K562 (cell line): ENCODE measurements at regions not wholly inside any gene's neighbourhood (a gene's known extent, or its start where the extent isn't known, plus 50 kb on each side); places are given as distances from the start of the nearest gene placed in this dataset.

ENCODE experiments used
- ATAC-seq: fragments of 200-7000 bp; cut with Tn5 transposase; 3 replicates; pipeline ENCODE4 v1.9.1; 2020; ENCODE audit warnings: moderate library complexity
- BruUV-seq: library from RNA; stranded (reverse); fragments of 400-500 nt; replicated peaks from 2 replicates; lab custom pipeline; 2021; lab: Mats Ljungman, UMichigan
- CTCF ChIA-PET: fragments of 300-600 bp; formaldehyde crosslinking; extraction: SDS; loops from one replicate; lab custom pipeline; 2021; ENCODE audit warnings: low intra/inter-chr PET ratio; lab: Yijun Ruan, JAX
- POLR2A ChIA-PET: fragments of 300-600, 350-650 bp; sonication (Branson Sonifier 250); formaldehyde crosslinking; extraction: SDS; loops from one replicate; lab custom pipeline; 2021; ENCODE audit warnings: antibody characterized with exemption, inconsistent platforms; lab: Yijun Ruan, JAX
- DNase-seq, 4 experiments: peaks; one replicate each; pipeline versions ENCODE4 v3.0.0 to v3.0.0-alpha.2; 2011 to 2018; ENCODE audit warnings: low spot score in 3 of 4, mixed read lengths in 3 of 4; ENCODE audit errors: extremely low read depth in 1 of 4
- FAIRE-seq: peaks from 2 replicates; lab custom pipeline; 2011; peaks lifted over from hg19 to GRCh38; lab: Jason Lieb, UNC
- H2AFZ ChIP-seq: 2 replicates; pipeline ENCODE4 v1.6.0; 2011; ENCODE audit warnings: low read depth, low read length, control low read depth, inconsistent platforms
- H3K27ac ChIP-seq: fragments of 200-600 bp; 3 replicates; pipeline ENCODE4 v1.8.0; 2011; ENCODE audit warnings: low read depth, mild to moderate bottlenecking, control low read depth, inconsistent platforms, low read length, moderate library complexity, mixed read lengths; ENCODE audit errors: extremely low read depth
- H3K27me3 ChIP-seq, 2 experiments: fragments of 300-600 bp in 1 of 2; 2 replicates in 1 of 2; 3 replicates in 1 of 2; pipeline versions ENCODE4 v1.6.0 to v1.8.0; 2011; ENCODE audit warnings: inconsistent platforms in 2 of 2, low read length in 2 of 2, mild to moderate bottlenecking in 1 of 2, mixed read lengths in 1 of 2, moderate library complexity in 1 of 2; ENCODE audit not compliant: control insufficient read depth in 2 of 2, insufficient read depth in 2 of 2
- H3K36me3 ChIP-seq: fragments of 300-600 bp; 3 replicates; pipeline ENCODE4 v1.8.0; 2011; ENCODE audit warnings: mild to moderate bottlenecking, low read length, inconsistent platforms; ENCODE audit not compliant: control insufficient read depth, insufficient read depth
- H3K4me1 ChIP-seq, 2 experiments: fragments of 200-600 bp in 1 of 2; replicated peaks in 1 of 2; 2 replicates in 1 of 2; 3 replicates in 1 of 2; pipeline versions ENCODE4 v1.5.1 to v1.8.0; 2011; ENCODE audit warnings: inconsistent platforms in 2 of 2, low read length in 2 of 2, mild to moderate bottlenecking in 1 of 2, mixed read lengths in 1 of 2, moderate library complexity in 1 of 2; ENCODE audit not compliant: control insufficient read depth in 2 of 2, insufficient read depth in 2 of 2
- H3K4me2 ChIP-seq: 2 replicates; pipeline ENCODE4 v1.6.1; 2011; ENCODE audit warnings: low read length, control low read depth, inconsistent platforms, mixed read lengths; ENCODE audit not compliant: insufficient read depth
- H3K4me3 ChIP-seq: fragments of 200-600 bp; sonication (generic), shearing (Covaris generic); 2 replicates; pipeline ENCODE4 v1.5.1; 2016; ENCODE audit warnings: control low read depth, inconsistent platforms
- H3K79me2 ChIP-seq: fragments of 200-600 bp; 3 replicates; pipeline ENCODE4 v1.8.0; 2011; ENCODE audit warnings: low read length, inconsistent platforms; ENCODE audit not compliant: control insufficient read depth, insufficient read depth
- H3K9ac ChIP-seq, 2 experiments: 2 replicates each; pipeline versions ENCODE4 v1.6.0 to v1.6.1; 2011; ENCODE audit warnings: low read depth in 2 of 2, low read length in 2 of 2, control low read depth in 1 of 2, inconsistent platforms in 1 of 2, mild to moderate bottlenecking in 1 of 2, mixed read lengths in 1 of 2; ENCODE audit not compliant: insufficient read depth in 1 of 2
- H3K9me1 ChIP-seq: one replicate; pipeline ENCODE4 v1.6.0; 2011; ENCODE audit warnings: inconsistent platforms, mild to moderate bottlenecking, low read length, moderate library complexity; ENCODE audit not compliant: control insufficient read depth, insufficient read depth
- H3K9me3 ChIP-seq: replicated peaks from 2 replicates; pipeline ENCODE4 v1.5.1; 2011; ENCODE audit warnings: low read depth, low read length, inconsistent platforms; ENCODE audit not compliant: control insufficient read depth, insufficient read depth
- H4K20me1 ChIP-seq: replicated peaks from 2 replicates; pipeline ENCODE4 v1.6.1; 2011; ENCODE audit warnings: low read length, inconsistent platforms, mixed read lengths; ENCODE audit not compliant: control insufficient read depth, insufficient read depth
- CBFA2T2 ChIP-seq: fragments of 450-650 bp; conservative IDR thresholded peaks from 2 replicates; pipeline ENCODE4 v1.6.1; 2017; ENCODE audit warnings: mild to moderate bottlenecking
- CBFA2T3 ChIP-seq: fragments of 450-650 bp; IDR thresholded peaks from 2 replicates; pipeline ENCODE4 v1.6.1; 2017
- EGR1 ChIP-seq: fragments of 450-650 bp; conservative IDR thresholded peaks from 2 replicates; pipeline ENCODE4 v1.6.1; 2017; ENCODE audit warnings: mild to moderate bottlenecking
- ETV1 ChIP-seq: fragments of 450-650 bp; conservative IDR thresholded peaks from 2 replicates; pipeline ENCODE4 v1.6.1; 2016; ENCODE audit warnings: missing genetic modification characterization, control low read depth, low read depth, missing compliant biosample characterization
- FOXM1 ChIP-seq, 2 experiments: fragments of 450-650 bp in 1 of 2; sonication (generic) in 1 of 2; formaldehyde crosslinking in 1 of 2; IDR thresholded peaks; 2 replicates each; pipeline versions ENCODE4 v1.6.1 to v1.9.0; 2017 to 2022; ENCODE audit warnings: low read depth in 2 of 2, mild to moderate bottlenecking in 2 of 2, missing genetic modification reagents in 1 of 2, moderate library complexity in 1 of 2
- GABPB1 ChIP-seq: sonication (generic); formaldehyde crosslinking; IDR thresholded peaks from 2 replicates; pipeline ENCODE4 v1.8.0; 2022; ENCODE audit warnings: mild to moderate bottlenecking, missing genetic modification reagents
- MECOM ChIP-seq: fragments of 250-450 bp; sonication (Bioruptor Pico); IDR thresholded peaks from 2 replicates; pipeline ENCODE4 v1.8.0; 2022; ENCODE audit warnings: inconsistent platforms
- MEIS2 ChIP-seq: fragments of 450-650 bp; IDR thresholded peaks from 2 replicates; pipeline ENCODE4 v1.6.1; 2014; ENCODE audit warnings: mild to moderate bottlenecking; ENCODE audit not compliant: partially characterized antibody
- NFIC ChIP-seq: fragments of 450-650 bp; IDR thresholded peaks from 2 replicates; pipeline ENCODE4 v1.6.1; 2017; ENCODE audit warnings: mild to moderate bottlenecking, inconsistent platforms
- ZNF511 ChIP-seq: sonication (generic); formaldehyde crosslinking; IDR thresholded peaks from 2 replicates; pipeline ENCODE4 v1.8.0; 2022; ENCODE audit warnings: mild to moderate bottlenecking, missing genetic modification reagents
- WGBS: fragments of 100-300 bp; shearing (Covaris generic); methylation state at CpG from one replicate; pipeline ENCODE4 v1.1.6; 2016; ENCODE audit warnings: low coverage, mixed read lengths; ENCODE audit not compliant: insufficient coverage; ENCODE audit errors: missing lambda C conversion rate; 5-methylcytosine and 5-hydroxymethylcytosine counted together
- in situ Hi-C: fragments of 300-500 bp; cut with MboI; formaldehyde crosslinking; loops from 4 replicates; pipeline ENCODE4 v1.15.0; 2018; ENCODE audit warnings: inconsistent platforms, mixed read lengths
- intact Hi-C: fragments of 100-400 bp; cut with micrococcal nuclease; formaldehyde crosslinking; loops from 2 replicates; pipeline ENCODE4 v1.14.2; 2022
- TF ChIP-seq, protein P1 (sequence below): IDR thresholded peaks from 3 replicates; pipeline ENCODE4 v1.6.1; 2011; ENCODE audit warnings: borderline replicate concordance, mild to moderate bottlenecking; ENCODE audit not compliant: insufficient read length, insufficient read depth
- TF ChIP-seq, protein P2 (sequence below): IDR thresholded peaks from 3 replicates; pipeline ENCODE4 v1.6.1; 2011; ENCODE audit warnings: borderline replicate concordance, mild to moderate bottlenecking, moderate library complexity; ENCODE audit not compliant: insufficient read length; ENCODE audit errors: extremely low read depth

DNA sequence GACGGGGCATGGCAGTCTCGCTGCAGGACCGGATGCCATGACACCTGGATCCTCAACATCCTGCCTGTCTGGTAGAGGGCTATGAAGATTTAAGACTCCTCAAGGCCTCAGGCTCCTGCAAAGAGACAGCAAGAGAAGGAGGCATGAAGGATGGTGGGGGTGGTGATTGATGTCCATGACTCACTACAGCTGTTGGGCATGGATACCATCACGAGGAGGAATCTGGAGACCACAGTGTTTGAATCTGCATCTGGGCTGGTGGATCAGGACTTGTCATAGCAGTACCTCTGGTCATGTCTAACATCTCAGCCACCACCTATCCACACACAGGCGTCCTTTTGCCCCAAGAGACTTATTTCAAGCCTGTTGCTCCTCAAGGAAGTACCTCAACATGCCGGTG, 50.2 kb upstream of the WSCD1 start:
- ChIA-PET POLR2A (no interaction called here), CTCF (no interaction called here)
- intact Hi-C loops = no loop called here
- no peak overlapping the region for H2AFZ ChIP-seq
- no peaks in the 10 kb centered on the region for H3K79me2 ChIP-seq
- DNase-seq (peak in 1 of 4 experiments; percentile 2), FAIRE-seq (no peak), ATAC-seq (no peak)
- H3K9me3 ChIP-seq = no peaks in the 10 kb centered on the region
- no peaks in the 10 kb centered on the region for H4K20me1 ChIP-seq
- no peaks in the 10 kb centered on the region for H3K36me3 ChIP-seq
- no peaks in the 10 kb centered on the region; a peak in 2 of 5 replicates for H3K27me3 ChIP-seq
- H3K9ac ChIP-seq = no peak overlapping the region
- no peak overlapping the region for H3K27ac ChIP-seq
- no peaks in the 10 kb centered on the region for H3K4me1 ChIP-seq
- no peaks in the 10 kb centered on the region for H3K9me1 ChIP-seq
- WGBS = 0% methylated on average over 6 of the region's 6 CpGs
- no peak overlapping the region for H3K4me2 ChIP-seq
- in situ Hi-C loops = no loop called here
- no TSS peak for BruUV-seq
- H3K4me3 ChIP-seq = no peak overlapping the region
- TF ChIP-seq CBFA2T2 (peak; percentile 33; the same call in 1 of the 2 replicates), EGR1 (peak; percentile 60), MECOM (no peak), GABPB1 (CRISPR knock-in tag) (no peak), CBFA2T3 (peak; percentile 63), MEIS2 (peak; percentile 34)

GRCh38 chr17:6020376-6021010, 49.7 kb upstream of the WSCD1 start:
- H3K27me3 ChIP-seq = no peaks in the 10 kb centered on the region; a peak in 2 of 5 replicates
- in situ Hi-C loops (no loop called here), intact Hi-C loops (no loop called here)
- FAIRE-seq = no peak
- H3K9me3 ChIP-seq = no peaks in the 10 kb centered on the region
- no peak overlapping the region for H3K27ac ChIP-seq
- H3K4me3 ChIP-seq = no peak overlapping the region
- no peak overlapping the region for H3K9ac ChIP-seq
- no TSS peak for BruUV-seq
- ChIA-PET POLR2A (no interaction called here), CTCF (no interaction called here)
- no peaks in the 10 kb centered on the region for H3K9me1 ChIP-seq
- WGBS = 0% methylated on average over 3 of the region's 3 CpGs
- no peak for ATAC-seq
- no peak for DNase-seq
- no peaks in the 10 kb centered on the region for H4K20me1 ChIP-seq
- H3K36me3 ChIP-seq = no peaks in the 10 kb centered on the region
- no peak overlapping the region for H2AFZ ChIP-seq
- no peaks in the 10 kb centered on the region for H3K79me2 ChIP-seq
- H3K4me2 ChIP-seq = no peak overlapping the region
- no peaks in the 10 kb centered on the region for H3K4me1 ChIP-seq
- TF ChIP-seq ZNF511 (CRISPR knock-in tag) (no peak), NFIC (no peak), FOXM1 (IDR thresholded peaks at IDR 0.05; ENCODE audit: low read depth) (no peak), FOXM1 (CRISPR knock-in tag; IDR thresholded peaks at IDR 0.05; ENCODE audit: low read depth) (no peak), ETV1 (tag) (no peak)
- TF ChIP-seq, protein P1, sequence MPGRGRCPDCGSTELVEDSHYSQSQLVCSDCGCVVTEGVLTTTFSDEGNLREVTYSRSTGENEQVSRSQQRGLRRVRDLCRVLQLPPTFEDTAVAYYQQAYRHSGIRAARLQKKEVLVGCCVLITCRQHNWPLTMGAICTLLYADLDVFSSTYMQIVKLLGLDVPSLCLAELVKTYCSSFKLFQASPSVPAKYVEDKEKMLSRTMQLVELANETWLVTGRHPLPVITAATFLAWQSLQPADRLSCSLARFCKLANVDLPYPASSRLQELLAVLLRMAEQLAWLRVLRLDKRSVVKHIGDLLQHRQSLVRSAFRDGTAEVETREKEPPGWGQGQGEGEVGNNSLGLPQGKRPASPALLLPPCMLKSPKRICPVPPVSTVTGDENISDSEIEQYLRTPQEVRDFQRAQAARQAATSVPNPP = no peak
- TF ChIP-seq, protein P2, sequence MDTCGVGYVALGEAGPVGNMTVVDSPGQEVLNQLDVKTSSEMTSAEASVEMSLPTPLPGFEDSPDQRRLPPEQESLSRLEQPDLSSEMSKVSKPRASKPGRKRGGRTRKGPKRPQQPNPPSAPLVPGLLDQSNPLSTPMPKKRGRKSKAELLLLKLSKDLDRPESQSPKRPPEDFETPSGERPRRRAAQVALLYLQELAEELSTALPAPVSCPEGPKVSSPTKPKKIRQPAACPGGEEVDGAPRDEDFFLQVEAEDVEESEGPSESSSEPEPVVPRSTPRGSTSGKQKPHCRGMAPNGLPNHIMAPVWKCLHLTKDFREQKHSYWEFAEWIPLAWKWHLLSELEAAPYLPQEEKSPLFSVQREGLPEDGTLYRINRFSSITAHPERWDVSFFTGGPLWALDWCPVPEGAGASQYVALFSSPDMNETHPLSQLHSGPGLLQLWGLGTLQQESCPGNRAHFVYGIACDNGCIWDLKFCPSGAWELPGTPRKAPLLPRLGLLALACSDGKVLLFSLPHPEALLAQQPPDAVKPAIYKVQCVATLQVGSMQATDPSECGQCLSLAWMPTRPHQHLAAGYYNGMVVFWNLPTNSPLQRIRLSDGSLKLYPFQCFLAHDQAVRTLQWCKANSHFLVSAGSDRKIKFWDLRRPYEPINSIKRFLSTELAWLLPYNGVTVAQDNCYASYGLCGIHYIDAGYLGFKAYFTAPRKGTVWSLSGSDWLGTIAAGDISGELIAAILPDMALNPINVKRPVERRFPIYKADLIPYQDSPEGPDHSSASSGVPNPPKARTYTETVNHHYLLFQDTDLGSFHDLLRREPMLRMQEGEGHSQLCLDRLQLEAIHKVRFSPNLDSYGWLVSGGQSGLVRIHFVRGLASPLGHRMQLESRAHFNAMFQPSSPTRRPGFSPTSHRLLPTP = no peak
